WTC11 (cell line): ENCODE measurements at regions not wholly inside any gene's neighbourhood (a gene's known extent, or its start where the extent isn't known, plus 50 kb on each side); places are given as distances from the start of the nearest gene placed in this dataset.

Experiments
- CTCF ChIP-seq: fragments of 200-600 bp; IDR thresholded peaks from 2 replicates; pipeline ENCODE4 v1.8.0; 2022; ENCODE audit warnings: antibody characterized with exemption
- GABPB1 ChIP-seq: sonication (generic); formaldehyde crosslinking; IDR thresholded peaks from 2 replicates; pipeline ENCODE4 v1.8.1; 2023; ENCODE audit warnings: mild to moderate bottlenecking, missing genetic modification reagents
- KAT7 ChIP-seq: sonication (generic); formaldehyde crosslinking; IDR thresholded peaks from 2 replicates; pipeline ENCODE4 v1.8.1; 2023; ENCODE audit warnings: missing genetic modification reagents, mild to moderate bottlenecking, borderline replicate concordance
- MAX ChIP-seq: sonication (generic); formaldehyde crosslinking; IDR thresholded peaks from 2 replicates; pipeline ENCODE4 v1.8.0; 2022; ENCODE audit warnings: mild to moderate bottlenecking, missing genetic modification reagents
- NR3C1 ChIP-seq: sonication (generic); formaldehyde crosslinking; conservative IDR thresholded peaks from 2 replicates; pipeline ENCODE4 v1.8.1; 2023; ENCODE audit warnings: low read depth, mild to moderate bottlenecking, missing genetic modification reagents
- PRDM15 ChIP-seq: sonication (generic); formaldehyde crosslinking; IDR thresholded peaks from 2 replicates; pipeline ENCODE4 v1.8.0; 2022; ENCODE audit warnings: missing genetic modification reagents
- PRRX2 ChIP-seq: fragments of 250-450 bp; sonication (Bioruptor Pico); IDR thresholded peaks from 2 replicates; pipeline ENCODE4 v1.8.0; 2021; ENCODE audit warnings: mild to moderate bottlenecking
- SOX15 ChIP-seq: fragments of 250-450 bp; sonication (Bioruptor Pico); IDR thresholded peaks from 2 replicates; pipeline ENCODE4 v1.9.0; 2021; ENCODE audit warnings: mild to moderate bottlenecking
- TCF7 ChIP-seq: sonication (generic); formaldehyde crosslinking; IDR thresholded peaks from 2 replicates; pipeline ENCODE4 v1.8.0; 2022; ENCODE audit warnings: mild to moderate bottlenecking, low read depth, missing genetic modification reagents, moderate library complexity
- TEAD4 ChIP-seq: sonication (generic); formaldehyde crosslinking; IDR thresholded peaks from 2 replicates; pipeline ENCODE4 v1.8.0; 2022; ENCODE audit warnings: mild to moderate bottlenecking, missing genetic modification reagents
- TF ChIP-seq, protein P1 (sequence below): sonication (generic); formaldehyde crosslinking; IDR thresholded peaks from 2 replicates; pipeline ENCODE4 v1.8.1; 2023; ENCODE audit warnings: mild to moderate bottlenecking, missing genetic modification reagents

DNA sequence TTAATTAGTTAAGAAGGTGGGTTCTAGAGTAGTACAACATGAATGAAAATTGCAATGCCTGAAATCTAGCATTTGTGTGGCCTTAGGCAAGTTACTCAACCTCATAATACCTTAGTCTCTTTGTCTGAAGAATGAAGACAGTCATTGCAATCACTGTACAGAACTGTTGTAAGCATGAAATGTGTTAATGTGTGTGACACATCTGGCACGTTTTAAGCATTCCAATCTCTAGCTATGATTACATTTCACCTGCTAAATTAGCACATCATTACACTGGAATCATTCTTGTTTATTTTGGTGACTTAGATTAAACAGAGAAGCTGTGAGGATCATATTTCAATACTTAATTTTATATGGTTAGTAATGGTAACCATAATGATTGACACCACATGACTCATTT, 629.7 kb upstream of the KIF2B start:
- TF ChIP-seq TEAD4 (CRISPR knock-in tag) (no peak), PRRX2 (CRISPR knock-in tag) (no peak), CTCF (no peak), SOX15 (no peak), MAX (CRISPR knock-in tag) (no peak), NR3C1 (no peak), TCF7 (CRISPR knock-in tag) (no peak), PRDM15 (CRISPR knock-in tag) (no peak), GABPB1 (no peak), KAT7 (CRISPR knock-in tag) (no peak)
- TF ChIP-seq, protein P1, sequence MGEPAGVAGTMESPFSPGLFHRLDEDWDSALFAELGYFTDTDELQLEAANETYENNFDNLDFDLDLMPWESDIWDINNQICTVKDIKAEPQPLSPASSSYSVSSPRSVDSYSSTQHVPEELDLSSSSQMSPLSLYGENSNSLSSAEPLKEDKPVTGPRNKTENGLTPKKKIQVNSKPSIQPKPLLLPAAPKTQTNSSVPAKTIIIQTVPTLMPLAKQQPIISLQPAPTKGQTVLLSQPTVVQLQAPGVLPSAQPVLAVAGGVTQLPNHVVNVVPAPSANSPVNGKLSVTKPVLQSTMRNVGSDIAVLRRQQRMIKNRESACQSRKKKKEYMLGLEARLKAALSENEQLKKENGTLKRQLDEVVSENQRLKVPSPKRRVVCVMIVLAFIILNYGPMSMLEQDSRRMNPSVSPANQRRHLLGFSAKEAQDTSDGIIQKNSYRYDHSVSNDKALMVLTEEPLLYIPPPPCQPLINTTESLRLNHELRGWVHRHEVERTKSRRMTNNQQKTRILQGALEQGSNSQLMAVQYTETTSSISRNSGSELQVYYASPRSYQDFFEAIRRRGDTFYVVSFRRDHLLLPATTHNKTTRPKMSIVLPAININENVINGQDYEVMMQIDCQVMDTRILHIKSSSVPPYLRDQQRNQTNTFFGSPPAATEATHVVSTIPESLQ (CRISPR knock-in tag) = no peak
